HEK293 (cell line): ENCODE measurements at regions not wholly inside any gene's neighbourhood (a gene's known extent, or its start where the extent isn't known, plus 50 kb on each side); places are given as distances from the start of the nearest gene placed in this dataset.

Experiments used
- IKZF3 ChIP-seq: fragments of 450-650 bp; IDR thresholded peaks from 2 replicates; pipeline ENCODE4 v1.5.0; 2018; ENCODE audit warnings: missing biosample characterization, mild to moderate bottlenecking, missing genetic modification characterization, moderate library complexity
- TCF7L2 ChIP-seq: IDR thresholded peaks from 2 replicates; pipeline ENCODE4 v1.6.1; 2011; ENCODE audit warnings: low read depth, mild to moderate bottlenecking, inconsistent platforms, low read length, moderate library complexity, borderline replicate concordance
- YY1 ChIP-seq: fragments of 450-650 bp; formaldehyde crosslinking; IDR thresholded peaks from 2 replicates; pipeline ENCODE4 v1.5.1; 2018; ENCODE audit warnings: missing biosample characterization, missing genetic modification characterization
- ZNF121 ChIP-seq: fragments of 450-650 bp; formaldehyde crosslinking; IDR thresholded peaks from 2 replicates; pipeline ENCODE4 v1.5.1; 2016; ENCODE audit warnings: missing biosample characterization, missing genetic modification characterization
- ZNF155 ChIP-seq: fragments of 450-650 bp; formaldehyde crosslinking; IDR thresholded peaks from 2 replicates; pipeline ENCODE4 v1.5.1; 2016; ENCODE audit warnings: missing biosample characterization, missing genetic modification characterization
- ZNF169 ChIP-seq: fragments of 450-650 bp; formaldehyde crosslinking; IDR thresholded peaks from 2 replicates; pipeline ENCODE4 v1.5.1; 2016; ENCODE audit warnings: missing biosample characterization, missing genetic modification characterization
- ZNF404 ChIP-seq: fragments of 450-650 bp; formaldehyde crosslinking; IDR thresholded peaks from 2 replicates; pipeline ENCODE4 v1.5.1; 2017; ENCODE audit warnings: missing biosample characterization, missing genetic modification characterization
- ZNF654 ChIP-seq: fragments of 450-650 bp; formaldehyde crosslinking; IDR thresholded peaks from 2 replicates; pipeline ENCODE4 v1.5.1; 2016; ENCODE audit warnings: low read depth, missing biosample characterization, missing genetic modification characterization
- TF ChIP-seq, protein P1 (sequence below): fragments of 450-650 bp; formaldehyde crosslinking; IDR thresholded peaks from 2 replicates; pipeline ENCODE4 v1.5.1; 2016; ENCODE audit warnings: missing biosample characterization, missing genetic modification characterization
- TF ChIP-seq, protein P2 (sequence below): fragments of 450-650 bp; formaldehyde crosslinking; IDR thresholded peaks from 2 replicates; pipeline ENCODE4 v1.5.1; 2016; ENCODE audit warnings: missing biosample characterization, missing genetic modification characterization
- TF ChIP-seq, protein P3 (sequence below): fragments of 450-650 bp; formaldehyde crosslinking; IDR thresholded peaks from 2 replicates; pipeline ENCODE4 v1.5.1; 2016; ENCODE audit warnings: missing biosample characterization, missing genetic modification characterization, low read depth
- TF ChIP-seq, protein P4 (sequence below): fragments of 450-650 bp; formaldehyde crosslinking; IDR thresholded peaks from 2 replicates; pipeline ENCODE4 v1.5.1; 2016; ENCODE audit warnings: missing biosample characterization, missing genetic modification characterization

DNA sequence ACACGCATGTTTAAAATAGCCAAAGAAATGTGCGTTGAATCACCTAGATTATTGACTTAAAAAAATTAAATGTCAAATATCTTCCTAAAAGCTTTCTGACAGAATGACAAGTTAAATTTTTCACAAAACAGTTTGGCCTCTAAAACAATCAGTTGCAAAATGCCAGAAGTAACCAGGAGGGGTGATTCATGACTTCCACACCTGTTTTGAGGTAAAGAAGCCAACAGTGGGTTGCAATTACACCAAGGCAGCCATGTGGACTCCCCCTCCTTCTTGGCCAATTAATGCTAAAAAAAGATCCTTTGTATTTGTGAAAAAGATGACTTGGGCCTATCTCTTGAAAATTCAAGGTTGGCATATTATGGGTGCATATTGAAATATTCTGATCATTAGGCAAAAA lies 424.8 kb downstream of the CBLN4 start:
- TF ChIP-seq, protein P1, sequence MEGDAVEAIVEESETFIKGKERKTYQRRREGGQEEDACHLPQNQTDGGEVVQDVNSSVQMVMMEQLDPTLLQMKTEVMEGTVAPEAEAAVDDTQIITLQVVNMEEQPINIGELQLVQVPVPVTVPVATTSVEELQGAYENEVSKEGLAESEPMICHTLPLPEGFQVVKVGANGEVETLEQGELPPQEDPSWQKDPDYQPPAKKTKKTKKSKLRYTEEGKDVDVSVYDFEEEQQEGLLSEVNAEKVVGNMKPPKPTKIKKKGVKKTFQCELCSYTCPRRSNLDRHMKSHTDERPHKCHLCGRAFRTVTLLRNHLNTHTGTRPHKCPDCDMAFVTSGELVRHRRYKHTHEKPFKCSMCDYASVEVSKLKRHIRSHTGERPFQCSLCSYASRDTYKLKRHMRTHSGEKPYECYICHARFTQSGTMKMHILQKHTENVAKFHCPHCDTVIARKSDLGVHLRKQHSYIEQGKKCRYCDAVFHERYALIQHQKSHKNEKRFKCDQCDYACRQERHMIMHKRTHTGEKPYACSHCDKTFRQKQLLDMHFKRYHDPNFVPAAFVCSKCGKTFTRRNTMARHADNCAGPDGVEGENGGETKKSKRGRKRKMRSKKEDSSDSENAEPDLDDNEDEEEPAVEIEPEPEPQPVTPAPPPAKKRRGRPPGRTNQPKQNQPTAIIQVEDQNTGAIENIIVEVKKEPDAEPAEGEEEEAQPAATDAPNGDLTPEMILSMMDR (tag by site-specific recombination), result no peak
- TF ChIP-seq ZNF169 (tag by site-specific recombination) (no peak), IKZF3 (tag by site-specific recombination) (no peak), ZNF121 (tag by site-specific recombination) (no peak), ZNF155 (tag by site-specific recombination) (no peak), YY1 (tag by site-specific recombination) (no peak), TCF7L2 (no peak), ZNF404 (tag by site-specific recombination) (no peak), ZNF654 (tag by site-specific recombination) (no peak)
- TF ChIP-seq, protein P2, sequence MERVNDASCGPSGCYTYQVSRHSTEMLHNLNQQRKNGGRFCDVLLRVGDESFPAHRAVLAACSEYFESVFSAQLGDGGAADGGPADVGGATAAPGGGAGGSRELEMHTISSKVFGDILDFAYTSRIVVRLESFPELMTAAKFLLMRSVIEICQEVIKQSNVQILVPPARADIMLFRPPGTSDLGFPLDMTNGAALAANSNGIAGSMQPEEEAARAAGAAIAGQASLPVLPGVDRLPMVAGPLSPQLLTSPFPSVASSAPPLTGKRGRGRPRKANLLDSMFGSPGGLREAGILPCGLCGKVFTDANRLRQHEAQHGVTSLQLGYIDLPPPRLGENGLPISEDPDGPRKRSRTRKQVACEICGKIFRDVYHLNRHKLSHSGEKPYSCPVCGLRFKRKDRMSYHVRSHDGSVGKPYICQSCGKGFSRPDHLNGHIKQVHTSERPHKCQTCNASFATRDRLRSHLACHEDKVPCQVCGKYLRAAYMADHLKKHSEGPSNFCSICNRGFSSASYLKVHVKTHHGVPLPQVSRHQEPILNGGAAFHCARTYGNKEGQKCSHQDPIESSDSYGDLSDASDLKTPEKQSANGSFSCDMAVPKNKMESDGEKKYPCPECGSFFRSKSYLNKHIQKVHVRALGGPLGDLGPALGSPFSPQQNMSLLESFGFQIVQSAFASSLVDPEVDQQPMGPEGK (tag by site-specific recombination), result no peak
- TF ChIP-seq, protein P3, sequence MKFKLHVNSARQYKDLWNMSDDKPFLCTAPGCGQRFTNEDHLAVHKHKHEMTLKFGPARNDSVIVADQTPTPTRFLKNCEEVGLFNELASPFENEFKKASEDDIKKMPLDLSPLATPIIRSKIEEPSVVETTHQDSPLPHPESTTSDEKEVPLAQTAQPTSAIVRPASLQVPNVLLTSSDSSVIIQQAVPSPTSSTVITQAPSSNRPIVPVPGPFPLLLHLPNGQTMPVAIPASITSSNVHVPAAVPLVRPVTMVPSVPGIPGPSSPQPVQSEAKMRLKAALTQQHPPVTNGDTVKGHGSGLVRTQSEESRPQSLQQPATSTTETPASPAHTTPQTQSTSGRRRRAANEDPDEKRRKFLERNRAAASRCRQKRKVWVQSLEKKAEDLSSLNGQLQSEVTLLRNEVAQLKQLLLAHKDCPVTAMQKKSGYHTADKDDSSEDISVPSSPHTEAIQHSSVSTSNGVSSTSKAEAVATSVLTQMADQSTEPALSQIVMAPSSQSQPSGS (tag by site-specific recombination), result no peak
- TF ChIP-seq, protein P4, sequence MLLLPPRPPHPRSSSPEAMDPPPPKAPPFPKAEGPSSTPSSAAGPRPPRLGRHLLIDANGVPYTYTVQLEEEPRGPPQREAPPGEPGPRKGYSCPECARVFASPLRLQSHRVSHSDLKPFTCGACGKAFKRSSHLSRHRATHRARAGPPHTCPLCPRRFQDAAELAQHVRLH (tag by site-specific recombination), result no peak
